Loucy (cell line): ENCODE measurements at regions not wholly inside any gene's neighbourhood (a gene's known extent, or its start where the extent isn't known, plus 50 kb on each side); places are given as distances from the start of the nearest gene placed in this dataset.

ENCODE experiments used
- EZH2phosphoT487 ChIP-seq: fragments of 200-600 bp; IDR thresholded peaks from 2 replicates; pipeline ENCODE4 v1.6.1; 2018; ENCODE audit warnings: antibody characterized with exemption, mild to moderate bottlenecking, moderate library complexity, borderline replicate concordance
- TF ChIP-seq, protein P1 (sequence below): fragments of 200-600 bp; sonication (generic); conservative IDR thresholded peaks from 2 replicates; pipeline ENCODE4 v1.5.1; 2014; ENCODE audit warnings: mild to moderate bottlenecking, antibody characterized with exemption, low read length

DNA sequence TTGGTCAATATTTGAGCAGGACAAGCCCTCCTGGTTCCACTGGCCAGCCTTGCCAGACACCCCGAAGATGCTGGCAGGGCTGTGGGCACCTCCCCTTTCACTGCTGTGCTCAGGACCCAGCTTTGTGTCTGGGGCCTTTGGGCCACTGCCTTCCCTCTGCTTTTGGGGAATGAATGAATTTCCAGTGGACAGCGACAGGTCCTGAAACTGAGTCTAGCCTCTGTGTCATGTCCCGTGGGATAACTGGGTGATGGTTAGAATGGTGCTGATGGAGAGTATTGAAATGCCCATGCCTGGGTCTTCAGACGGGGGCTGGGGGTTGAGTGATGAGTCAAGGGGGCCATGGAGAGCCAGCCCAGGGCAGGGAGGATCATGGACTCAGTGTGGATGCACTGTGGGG, 135.8 kb downstream of the FOXL1 start:
- TF ChIP-seq, protein P1, sequence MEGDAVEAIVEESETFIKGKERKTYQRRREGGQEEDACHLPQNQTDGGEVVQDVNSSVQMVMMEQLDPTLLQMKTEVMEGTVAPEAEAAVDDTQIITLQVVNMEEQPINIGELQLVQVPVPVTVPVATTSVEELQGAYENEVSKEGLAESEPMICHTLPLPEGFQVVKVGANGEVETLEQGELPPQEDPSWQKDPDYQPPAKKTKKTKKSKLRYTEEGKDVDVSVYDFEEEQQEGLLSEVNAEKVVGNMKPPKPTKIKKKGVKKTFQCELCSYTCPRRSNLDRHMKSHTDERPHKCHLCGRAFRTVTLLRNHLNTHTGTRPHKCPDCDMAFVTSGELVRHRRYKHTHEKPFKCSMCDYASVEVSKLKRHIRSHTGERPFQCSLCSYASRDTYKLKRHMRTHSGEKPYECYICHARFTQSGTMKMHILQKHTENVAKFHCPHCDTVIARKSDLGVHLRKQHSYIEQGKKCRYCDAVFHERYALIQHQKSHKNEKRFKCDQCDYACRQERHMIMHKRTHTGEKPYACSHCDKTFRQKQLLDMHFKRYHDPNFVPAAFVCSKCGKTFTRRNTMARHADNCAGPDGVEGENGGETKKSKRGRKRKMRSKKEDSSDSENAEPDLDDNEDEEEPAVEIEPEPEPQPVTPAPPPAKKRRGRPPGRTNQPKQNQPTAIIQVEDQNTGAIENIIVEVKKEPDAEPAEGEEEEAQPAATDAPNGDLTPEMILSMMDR = no peak
- no peak for TF ChIP-seq EZH2phosphoT487
